ENCODE measurements at regions not wholly inside any gene's neighbourhood (a gene's known extent, or its start where the extent isn't known, plus 50 kb on each side); places are given as distances from the start of the nearest gene placed in this dataset.

- Histone ChIP-seq H4K20me1 (ENCODE audit: control insufficient read depth, insufficient read depth, low read length, poor library complexity, severe bottlenecking) (no peaks in the 10 kb centered on the region), H3K9me3 (ENCODE audit: control extremely low read depth in 1 of 3, control insufficient read depth in 2 of 3, insufficient read depth in 1 of 3, low read length in 2 of 3) (peaks cover 0 to 3% (median 0%) of the 10 kb centered on the region in 3 donors), H3K4me3 (ENCODE audit: control extremely low read depth in 1 of 5, extremely low read depth in 1 of 5, insufficient read depth in 1 of 5, low read depth in 2 of 5, low read length in 4 of 5) (no peak overlapping the region), H3K79me2 (ENCODE audit: control insufficient read depth, insufficient read depth, low read length) (no peaks in the 10 kb centered on the region), H3K27ac (ENCODE audit: low read length in 2 of 2) (no peak overlapping the region), H3K4me2 (replicated peaks; ENCODE audit: low read depth, low read length, poor library complexity, severe bottlenecking) (no peak overlapping the region), H3K4me1 (ENCODE audit: control insufficient read depth in 2 of 2, insufficient read depth in 2 of 2, low read length in 2 of 2) (no peaks in the 10 kb centered on the region), H3K27me3 (replicated peaks in 1 of 4; ENCODE audit: control extremely low read depth in 1 of 4, control insufficient read depth in 3 of 4, insufficient read depth in 4 of 4, low read length in 3 of 4) (peaks cover 0 to 6% (median 1%) of the 10 kb centered on the region in 4 experiments), H2AFZ (ENCODE audit: insufficient read depth, low read depth, low read length, poor library complexity, severe bottlenecking) (no peak overlapping the region), H3K36me3 (replicated peaks in 1 of 2; ENCODE audit: control extremely low read depth in 1 of 2, control insufficient read depth in 1 of 2, extremely low read depth in 1 of 2, insufficient read depth in 2 of 2, low read length in 1 of 2) (no peaks in the 10 kb centered on the region), H3K9ac (ENCODE audit: low read length) (no peak overlapping the region)
- Mint-ChIP-seq H3K9me3 (ENCODE audit: insufficient read depth) (no peaks in the 10 kb centered on the region), H3K27me3 (peaks cover 11% of the 10 kb centered on the region), H3K4me3 (no peak overlapping the region), H3K4me1 (no peaks in the 10 kb centered on the region), H3K27ac (no peak overlapping the region)
- no peak for TF ChIP-seq CTCF (IDR thresholded peaks at IDR 0.05)
- TF ChIP-seq EZH2 (IDR thresholded peaks at IDR 0.05; ENCODE audit: borderline replicate concordance, insufficient read depth, low read depth, low read length, poor library complexity, severe bottlenecking) = no peak
- intact Hi-C loops (cut with micrococcal nuclease) = no loop called here
- WGBS (ENCODE audit: insufficient coverage) = 87% methylated on average over 4 of the region's 4 CpGs
- DNase-seq (no peak), ATAC-seq (ENCODE audit: low read depth) (no peak)
- ChIA-PET CTCF (no interaction called here), POLR2A (no interaction called here)
Observed at GRCh38 chr9:88737031-88737430, 202.1 kb downstream of the NXNL2 start.

GRCh38 chr9:88737876-88738275 lies 202.9 kb downstream of the NXNL2 start:
- H3K27ac Mint-ChIP-seq = no peak overlapping the region
- H3K4me3 Mint-ChIP-seq = no peak overlapping the region
- DNase-seq = no peak

More at GRCh38 chr9:88737876-88738275, 202.9 kb downstream of the NXNL2 start:
- Histone ChIP-seq H3K4me3 (ENCODE audit: control extremely low read depth in 1 of 5, extremely low read depth in 1 of 5, insufficient read depth in 1 of 5, low read depth in 2 of 5, low read length in 4 of 5) (no peak overlapping the region), H3K9ac (ENCODE audit: low read length) (no peak overlapping the region), H3K79me2 (ENCODE audit: control insufficient read depth, insufficient read depth, low read length) (no peaks in the 10 kb centered on the region), H3K27ac (ENCODE audit: low read length in 2 of 2) (no peak overlapping the region), H3K27me3 (replicated peaks in 1 of 4; ENCODE audit: control extremely low read depth in 1 of 4, control insufficient read depth in 3 of 4, insufficient read depth in 4 of 4, low read length in 3 of 4) (peaks cover 0 to 4% (median 1%) of the 10 kb centered on the region in 4 experiments), H3K36me3 (replicated peaks in 1 of 2; ENCODE audit: control extremely low read depth in 1 of 2, control insufficient read depth in 1 of 2, extremely low read depth in 1 of 2, insufficient read depth in 2 of 2, low read length in 1 of 2) (no peaks in the 10 kb centered on the region), H3K4me1 (ENCODE audit: control insufficient read depth in 2 of 2, insufficient read depth in 2 of 2, low read length in 2 of 2) (no peaks in the 10 kb centered on the region), H2AFZ (ENCODE audit: insufficient read depth, low read depth, low read length, poor library complexity, severe bottlenecking) (no peak overlapping the region), H4K20me1 (ENCODE audit: control insufficient read depth, insufficient read depth, low read length, poor library complexity, severe bottlenecking) (no peaks in the 10 kb centered on the region), H3K4me2 (replicated peaks; ENCODE audit: low read depth, low read length, poor library complexity, severe bottlenecking) (no peak overlapping the region), H3K9me3 (ENCODE audit: control extremely low read depth in 1 of 3, control insufficient read depth in 2 of 3, insufficient read depth in 1 of 3, low read length in 2 of 3) (peaks cover 0 to 3% (median 0%) of the 10 kb centered on the region in 3 donors)
- no peak for ATAC-seq (ENCODE audit: low read depth)
- intact Hi-C loops (cut with micrococcal nuclease) = no loop called here
- ChIA-PET CTCF (no interaction called here), POLR2A (no interaction called here)
- H3K9me3 Mint-ChIP-seq (ENCODE audit: insufficient read depth) = no peaks in the 10 kb centered on the region
- H3K4me1 Mint-ChIP-seq = no peaks in the 10 kb centered on the region
- 63% methylated on average over 8 of the region's 9 CpGs for WGBS (ENCODE audit: insufficient coverage)
- peaks cover 11% of the 10 kb centered on the region for H3K27me3 Mint-ChIP-seq
- no peak for TF ChIP-seq CTCF (IDR thresholded peaks at IDR 0.05)
- no peak for TF ChIP-seq EZH2 (IDR thresholded peaks at IDR 0.05; ENCODE audit: borderline replicate concordance, insufficient read depth, low read depth, low read length, poor library complexity, severe bottlenecking)

Measured in B cell (primary cell).